ENCODE measurements at regions not wholly inside any gene's neighbourhood (a gene's known extent, or its start where the extent isn't known, plus 50 kb on each side); places are given as distances from the start of the nearest gene placed in this dataset.

- Histone ChIP-seq H3K27ac (ENCODE audit: low read depth in 2 of 2, low read length in 2 of 2) (no peak overlapping the region), H3K36me3 (ENCODE audit: control insufficient read depth in 2 of 3, insufficient read depth in 3 of 3, low read length in 3 of 3) (no peaks in the 10 kb centered on the region), H3K4me1 (ENCODE audit: control insufficient read depth in 2 of 3, insufficient read depth in 2 of 3, low read depth in 1 of 3, low read length in 3 of 3) (no peaks in the 10 kb centered on the region), H3K27me3 (ENCODE audit: control insufficient read depth, insufficient read depth, low read length) (no peaks in the 10 kb centered on the region), H3K9me3 (ENCODE audit: control insufficient read depth in 2 of 3, insufficient read depth in 1 of 3, low read length in 3 of 3) (no peaks in the 10 kb centered on the region), H3K4me3 (ENCODE audit: low read length in 3 of 3) (no peak overlapping the region), H3K9ac (ENCODE audit: low read length in 3 of 3) (no peak overlapping the region)
- intact Hi-C loops (cut with DNase I), result no loop called here
- TF ChIP-seq, protein P1, sequence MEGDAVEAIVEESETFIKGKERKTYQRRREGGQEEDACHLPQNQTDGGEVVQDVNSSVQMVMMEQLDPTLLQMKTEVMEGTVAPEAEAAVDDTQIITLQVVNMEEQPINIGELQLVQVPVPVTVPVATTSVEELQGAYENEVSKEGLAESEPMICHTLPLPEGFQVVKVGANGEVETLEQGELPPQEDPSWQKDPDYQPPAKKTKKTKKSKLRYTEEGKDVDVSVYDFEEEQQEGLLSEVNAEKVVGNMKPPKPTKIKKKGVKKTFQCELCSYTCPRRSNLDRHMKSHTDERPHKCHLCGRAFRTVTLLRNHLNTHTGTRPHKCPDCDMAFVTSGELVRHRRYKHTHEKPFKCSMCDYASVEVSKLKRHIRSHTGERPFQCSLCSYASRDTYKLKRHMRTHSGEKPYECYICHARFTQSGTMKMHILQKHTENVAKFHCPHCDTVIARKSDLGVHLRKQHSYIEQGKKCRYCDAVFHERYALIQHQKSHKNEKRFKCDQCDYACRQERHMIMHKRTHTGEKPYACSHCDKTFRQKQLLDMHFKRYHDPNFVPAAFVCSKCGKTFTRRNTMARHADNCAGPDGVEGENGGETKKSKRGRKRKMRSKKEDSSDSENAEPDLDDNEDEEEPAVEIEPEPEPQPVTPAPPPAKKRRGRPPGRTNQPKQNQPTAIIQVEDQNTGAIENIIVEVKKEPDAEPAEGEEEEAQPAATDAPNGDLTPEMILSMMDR (IDR thresholded peaks at IDR 0.05; ENCODE audit: borderline replicate concordance, extremely low read depth, insufficient read depth), result no peak
- FAIRE-seq (no peak), DNase-seq (no peak)
Measured at GRCh38 chr22:27404441-27404840, 397.1 kb downstream of the MN1 start.

DNA sequence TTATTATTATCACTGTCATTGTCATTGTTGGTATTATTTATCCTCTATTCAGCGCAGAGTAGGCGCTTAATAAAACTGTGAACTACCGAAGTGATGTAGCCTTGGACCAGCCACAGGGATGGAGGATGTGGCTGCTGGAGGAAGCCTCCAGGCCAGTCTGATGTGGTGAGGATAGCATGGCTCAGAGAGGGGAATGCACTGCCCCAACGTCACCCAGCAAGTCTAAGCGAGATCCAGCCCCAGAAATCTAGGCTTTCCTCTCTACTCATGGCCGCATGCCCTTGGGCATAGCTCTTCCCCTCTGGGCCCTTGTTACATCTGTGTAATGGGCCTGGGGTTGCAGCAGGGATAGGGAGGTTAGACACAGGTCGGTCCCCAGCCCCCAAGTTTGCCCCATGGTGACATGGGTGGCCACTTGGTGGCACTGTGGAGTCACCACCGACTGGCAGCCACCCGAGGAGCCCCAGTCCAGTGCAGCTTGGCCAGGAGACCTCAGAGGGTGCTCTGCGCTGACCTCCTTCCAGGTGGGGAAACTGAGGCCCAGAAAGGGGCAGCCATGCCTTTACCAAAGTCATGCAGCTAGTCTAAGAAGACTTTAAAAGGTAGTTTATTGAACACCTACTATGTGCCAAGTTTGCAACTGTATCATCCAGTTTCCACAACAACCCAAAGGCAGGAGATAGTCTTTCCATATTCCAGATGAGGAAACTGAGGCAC, 395.7 kb downstream of the MN1 start:
- Histone ChIP-seq H3K27ac (ENCODE audit: low read depth in 2 of 2, low read length in 2 of 2) (no peak overlapping the region), H3K27me3 (ENCODE audit: control insufficient read depth, insufficient read depth, low read length) (no peaks in the 10 kb centered on the region), H3K4me1 (ENCODE audit: control insufficient read depth in 2 of 3, insufficient read depth in 2 of 3, low read depth in 1 of 3, low read length in 3 of 3) (no peaks in the 10 kb centered on the region), H3K4me3 (ENCODE audit: low read length in 3 of 3) (no peak overlapping the region), H3K9ac (ENCODE audit: low read length in 3 of 3) (no peak overlapping the region), H3K36me3 (ENCODE audit: control insufficient read depth in 2 of 3, insufficient read depth in 3 of 3, low read length in 3 of 3) (no peaks in the 10 kb centered on the region), H3K9me3 (ENCODE audit: control insufficient read depth in 2 of 3, insufficient read depth in 1 of 3, low read length in 3 of 3) (no peaks in the 10 kb centered on the region)
- DNase-seq (peak in 3 of 5 donors; percentile 47 to 66 (median 47)), FAIRE-seq (no peak)
- TF ChIP-seq, protein P1 (IDR thresholded peaks at IDR 0.05; ENCODE audit: borderline replicate concordance, extremely low read depth, insufficient read depth), result no peak
- intact Hi-C loops (cut with DNase I), result no loop called here

GRCh38 chr22:27406389-27406861, 395.1 kb downstream of the MN1 start:
- intact Hi-C loops (cut with DNase I), result no loop called here
- no peak for FAIRE-seq

More at GRCh38 chr22:27406389-27406861, 395.1 kb downstream of the MN1 start:
- no peak for DNase-seq
- no peak overlapping the region for H3K4me3 ChIP-seq (ENCODE audit: low read length in 3 of 3)
- TF ChIP-seq, protein P1 (IDR thresholded peaks at IDR 0.05; ENCODE audit: borderline replicate concordance, extremely low read depth, insufficient read depth), result no peak
- no peak overlapping the region for H3K9ac ChIP-seq (ENCODE audit: low read length in 3 of 3)
- no peak overlapping the region for H3K27ac ChIP-seq (ENCODE audit: low read depth in 2 of 2, low read length in 2 of 2)
- H3K9me3 ChIP-seq (ENCODE audit: control insufficient read depth in 2 of 3, insufficient read depth in 1 of 3, low read length in 3 of 3), result no peaks in the 10 kb centered on the region
- no peaks in the 10 kb centered on the region for H3K4me1 ChIP-seq (ENCODE audit: control insufficient read depth in 2 of 3, insufficient read depth in 2 of 3, low read depth in 1 of 3, low read length in 3 of 3)
- H3K27me3 ChIP-seq (ENCODE audit: control insufficient read depth, insufficient read depth, low read length), result no peaks in the 10 kb centered on the region
- H3K36me3 ChIP-seq (ENCODE audit: control insufficient read depth in 2 of 3, insufficient read depth in 3 of 3, low read length in 3 of 3), result no peaks in the 10 kb centered on the region

Data from kidney (tissue), 13 donors.